NCI-H774 (cell line): ENCODE measurements at regions not wholly inside any gene's neighbourhood (a gene's known extent, or its start where the extent isn't known, plus 50 kb on each side); places are given as distances from the start of the nearest gene placed in this dataset.

ENCODE experiments used
- DNase-seq: peaks from one replicate; lab custom pipeline; 2025; lab: John Stamatoyannopoulos, UW

GRCh38 chr16:79497606-79498350, 102.8 kb downstream of the MAF start:
- no peak for DNase-seq

- no peak for DNase-seq
Observed at GRCh38 chr16:79493911-79494310, 106.6 kb downstream of the MAF start.

DNA sequence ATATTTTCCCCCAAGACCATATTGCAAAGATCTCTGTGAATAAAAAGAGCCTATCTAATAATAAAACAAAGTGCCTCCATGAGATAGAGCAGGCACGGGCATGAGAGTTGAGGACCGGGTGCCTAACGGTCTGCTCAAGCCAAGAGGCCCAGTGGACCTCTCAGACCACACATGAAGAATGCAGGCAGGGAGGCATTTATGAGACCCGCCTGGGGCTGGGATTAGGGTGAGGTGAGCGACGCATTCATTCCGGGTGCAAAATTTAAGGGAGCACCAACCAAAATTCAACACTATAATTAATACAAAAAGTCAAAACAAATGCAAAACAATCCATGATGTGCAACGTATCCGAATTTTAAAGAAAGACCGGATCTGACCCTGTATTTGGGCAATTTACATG, 108.5 kb downstream of the MAF start:
- no peak for DNase-seq

- no peak for DNase-seq
Observed at GRCh38 chr16:79485020-79485419, 115.5 kb downstream of the MAF start.

DNA sequence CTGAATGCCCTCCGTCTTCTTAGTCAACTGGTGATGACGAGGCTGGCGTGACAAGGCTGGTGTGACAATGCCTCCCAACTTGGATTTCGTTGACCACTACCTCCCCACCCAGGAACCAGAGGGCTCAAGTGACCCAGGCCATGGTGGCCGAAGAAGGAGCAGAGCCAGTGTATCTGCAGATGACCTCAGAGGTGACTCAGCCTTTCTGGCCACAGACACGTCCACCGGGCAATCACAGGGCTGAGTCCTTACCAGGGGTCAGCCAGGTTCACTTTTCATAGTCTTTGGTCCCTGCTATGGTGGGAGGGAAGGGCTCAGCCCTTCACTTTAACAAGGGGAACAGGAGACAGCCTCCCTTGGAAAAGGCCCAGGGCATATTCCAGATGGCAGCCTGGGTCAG, 116.3 kb downstream of the MAF start:
- DNase-seq = no peak

DNA sequence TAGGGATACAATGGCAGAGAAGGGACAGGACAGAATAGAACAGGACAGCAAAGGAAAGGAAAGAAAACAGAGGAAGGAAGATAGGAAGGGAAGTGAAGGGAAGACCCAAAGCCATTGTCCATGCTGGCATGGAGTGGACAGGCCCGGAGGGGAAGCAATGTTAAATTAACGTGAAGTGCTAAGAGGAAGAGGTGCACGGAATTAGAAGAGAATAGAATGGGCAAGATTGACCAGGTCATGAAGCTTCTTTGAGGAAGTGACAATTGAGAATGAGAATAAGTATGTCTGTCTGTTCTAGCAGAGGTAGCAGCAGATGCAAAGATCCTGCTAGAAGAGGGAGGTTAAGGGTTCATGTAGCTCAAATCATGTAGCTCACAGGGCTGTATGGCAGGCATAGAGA, 117.2 kb downstream of the MAF start:
- DNase-seq = no peak

- no peak for DNase-seq
Observed at GRCh38 chr16:79482011-79482410, 118.5 kb downstream of the MAF start.

DNA sequence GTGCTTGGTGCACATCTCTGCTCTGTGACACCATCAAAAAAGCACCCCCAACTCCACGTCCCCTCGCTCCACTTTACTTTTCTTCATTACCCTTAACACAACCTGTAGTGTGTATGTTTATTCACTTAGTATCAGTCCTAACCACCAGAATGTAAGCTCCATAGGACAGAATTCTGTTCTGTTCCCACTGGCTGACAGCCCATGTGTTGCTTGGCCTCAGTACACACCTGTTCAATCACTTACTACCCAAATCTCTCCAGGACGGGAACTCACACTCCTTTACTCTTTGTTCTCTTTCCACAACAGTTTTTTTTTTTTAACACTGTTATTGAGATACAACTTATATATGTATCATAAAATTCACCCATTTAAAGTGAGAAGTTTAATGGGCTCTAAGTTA, 119.6 kb downstream of the MAF start:
- DNase-seq = no peak

- no peak for DNase-seq
Observed at GRCh38 chr16:79480056-79480455, 120.5 kb downstream of the MAF start.

- DNase-seq = no peak
Observed at GRCh38 chr16:79476580-79476979, 124.0 kb downstream of the MAF start.

- DNase-seq = no peak
Observed at GRCh38 chr16:79475841-79476240, 124.7 kb downstream of the MAF start.

DNA sequence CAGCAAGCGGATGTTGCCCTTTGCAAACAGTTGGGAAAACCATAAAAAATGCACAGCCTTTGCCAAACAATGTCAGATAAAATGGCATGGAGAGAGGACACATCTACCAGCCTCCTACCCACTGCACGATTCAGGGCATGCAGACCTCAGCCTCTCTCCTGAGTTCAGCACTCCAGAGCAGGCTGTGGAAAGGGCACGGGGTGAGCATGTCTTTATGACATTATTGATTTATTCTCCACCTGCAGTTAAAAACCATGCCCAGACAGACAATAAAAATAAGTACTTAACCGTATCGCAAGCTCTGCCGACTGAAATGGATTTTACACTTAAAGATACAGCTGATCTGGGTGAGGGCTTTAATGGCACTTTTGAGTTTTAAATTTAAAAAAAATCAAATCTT, 127.1 kb downstream of the MAF start:
- no peak for DNase-seq

GRCh38 chr16:79472426-79472825, 128.1 kb downstream of the MAF start:
- no peak for DNase-seq

GRCh38 chr16:79469999-79470398, 130.5 kb downstream of the MAF start:
- DNase-seq = no peak

DNA sequence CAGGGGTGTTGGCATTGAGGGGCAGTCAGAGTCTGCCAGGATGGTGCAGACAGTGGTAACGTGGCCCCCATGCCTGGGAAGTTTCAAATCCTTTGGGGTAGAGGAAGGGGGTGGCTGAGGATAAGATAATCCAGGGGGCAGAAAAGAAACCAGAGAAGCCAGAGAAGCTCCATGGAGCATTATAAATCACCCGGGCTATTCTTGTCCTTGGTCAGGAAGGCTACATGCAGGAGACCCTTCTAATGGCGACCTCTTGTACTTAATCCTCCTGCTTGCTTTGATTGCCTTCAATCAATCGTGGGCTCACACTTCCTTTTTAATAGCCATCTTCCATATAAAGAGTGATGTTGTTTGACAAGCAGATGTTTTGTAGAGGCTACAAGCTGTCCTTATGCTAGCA, 131.9 kb downstream of the MAF start:
- no peak for DNase-seq

DNA sequence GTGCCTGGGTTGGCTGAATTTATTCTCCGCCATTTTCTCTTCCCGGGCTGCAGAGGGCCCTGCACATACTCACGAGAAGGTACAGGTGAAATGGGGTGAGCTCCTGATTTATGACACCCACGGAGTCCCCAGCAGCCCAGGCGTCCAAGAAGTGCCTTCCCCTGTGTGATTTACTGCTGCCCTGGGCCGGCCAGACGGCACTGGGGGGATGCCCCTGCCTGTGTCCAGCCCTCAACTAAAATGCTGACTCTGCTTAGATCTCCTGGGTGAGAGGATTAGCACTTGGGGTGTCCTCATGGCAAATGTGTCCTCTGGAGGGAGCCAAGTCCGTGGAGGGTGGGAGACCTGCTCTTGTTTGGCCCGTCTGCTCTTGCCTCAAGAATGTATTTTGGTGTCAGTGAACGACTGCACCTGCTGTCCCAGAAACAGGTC, 132.4 kb downstream of the MAF start:
- DNase-seq = no peak

DNA sequence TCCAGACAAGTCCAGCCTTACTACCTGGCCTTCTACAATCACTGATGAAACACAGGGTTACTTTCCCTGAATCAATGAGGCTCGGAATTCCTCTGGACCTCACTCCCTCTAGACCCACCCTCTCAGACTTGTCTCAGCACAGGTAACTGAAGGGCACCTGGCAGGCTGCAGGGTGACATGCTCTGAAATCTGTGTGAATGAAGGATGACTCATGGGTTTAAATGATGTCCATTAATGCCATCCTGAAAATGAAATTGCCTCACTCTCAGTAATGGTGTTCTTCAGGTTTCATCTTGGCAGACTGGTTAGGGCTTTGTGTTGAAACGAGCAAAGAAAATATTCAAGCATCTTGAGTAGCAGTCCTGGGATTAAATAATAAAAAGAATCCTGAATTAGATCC, 134.4 kb downstream of the MAF start:
- no peak for DNase-seq

- DNase-seq = no peak
Observed at GRCh38 chr16:79463841-79464240, 136.7 kb downstream of the MAF start.

- DNase-seq = no peak
Observed at GRCh38 chr16:79456036-79456435, 144.5 kb downstream of the MAF start.

- no peak for DNase-seq
Observed at GRCh38 chr16:79452671-79453070, 147.9 kb downstream of the MAF start.

GRCh38 chr16:79451196-79451816, 149.2 kb downstream of the MAF start:
- no peak for DNase-seq

- DNase-seq = no peak
Observed at GRCh38 chr16:79449900-79450299, 150.6 kb downstream of the MAF start.

DNA sequence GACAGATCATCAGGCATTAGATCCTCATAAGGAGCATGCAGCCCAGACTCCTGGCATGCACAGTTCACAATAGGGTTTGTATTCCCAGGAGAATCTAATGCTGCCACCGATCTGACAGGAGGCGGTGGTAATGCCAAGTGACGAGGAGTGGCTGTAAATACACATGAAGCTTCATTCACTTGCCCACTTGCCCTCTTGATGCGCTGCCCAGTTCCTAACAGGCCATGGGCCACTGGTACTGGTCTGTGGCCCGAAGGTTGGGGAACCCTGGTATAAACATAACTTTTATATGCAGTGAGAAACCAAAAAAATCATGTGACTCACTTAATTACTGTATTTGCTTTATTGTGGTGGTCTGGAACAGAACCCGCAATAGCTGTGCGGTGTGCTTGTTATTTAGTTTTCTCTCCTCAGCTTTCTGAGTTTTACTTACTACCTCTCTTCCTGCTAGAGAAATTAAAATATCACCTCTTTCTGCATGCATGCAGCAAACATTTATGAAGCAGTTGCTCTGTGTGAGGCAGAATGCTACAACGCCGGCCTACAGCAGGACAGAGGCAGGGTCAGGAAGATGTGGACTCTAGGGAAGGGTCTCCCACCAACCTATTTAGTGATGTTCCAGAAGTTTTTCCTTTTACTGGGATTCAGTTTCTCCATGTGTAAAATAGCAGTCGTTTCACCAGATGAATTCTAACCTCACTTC, 151.3 kb downstream of the MAF start:
- DNase-seq = no peak
